Endothelial cell (in vitro differentiated cells): ENCODE measurements at regions not wholly inside any gene's neighbourhood (a gene's known extent, or its start where the extent isn't known, plus 50 kb on each side); places are given as distances from the start of the nearest gene placed in this dataset.
"Not testable (repeated sequence)": the region's sequence is repeated elsewhere in the genome, so short reads cannot be mapped to it uniquely, and the experiment has no call there.

ENCODE experiments used
- DNase-seq: peaks from one replicate; pipeline ENCODE4 v3.0.0; 2021; ENCODE audit warnings: low spot score
- H3K27ac Mint-ChIP-seq: one replicate; pipeline ENCODE4 v1.8.0; 2021; ENCODE audit warnings: mixed read lengths, inconsistent platforms; ENCODE audit not compliant: unreplicated experiment
- H3K27me3 Mint-ChIP-seq: one replicate; pipeline ENCODE4 v1.8.0; 2021; ENCODE audit warnings: mild to moderate bottlenecking, moderate library complexity, mixed read lengths, inconsistent platforms; ENCODE audit not compliant: unreplicated experiment
- H3K36me3 Mint-ChIP-seq: one replicate; pipeline ENCODE4 v1.8.0; 2021; ENCODE audit warnings: mild to moderate bottlenecking, low read depth, mixed read lengths, inconsistent platforms; ENCODE audit not compliant: unreplicated experiment
- H3K4me1 Mint-ChIP-seq: one replicate; pipeline ENCODE4 v1.8.0; 2021; ENCODE audit warnings: mild to moderate bottlenecking, mixed read lengths, inconsistent platforms; ENCODE audit not compliant: unreplicated experiment
- H3K4me3 Mint-ChIP-seq: one replicate; pipeline ENCODE4 v1.8.0; 2021; ENCODE audit warnings: mild to moderate bottlenecking, mixed read lengths, inconsistent platforms; ENCODE audit not compliant: unreplicated experiment
- H3K9me3 Mint-ChIP-seq: one replicate; pipeline ENCODE4 v1.8.0; 2021; ENCODE audit warnings: mixed read lengths, inconsistent platforms; ENCODE audit not compliant: unreplicated experiment
- CTCF ChIP-seq: fragments of 200-600 bp; sonication (generic); IDR thresholded peaks from one replicate; pipeline ENCODE4 v1.5.0; 2021; ENCODE audit warnings: antibody characterized with exemption; ENCODE audit not compliant: unreplicated experiment

GRCh38 chr5:121038438-121038837, 574.3 kb downstream of the PRR16 start:
- TF ChIP-seq CTCF, result no peak
- Mint-ChIP-seq H3K4me3 (no peak overlapping the region), H3K36me3 (no peaks in the 10 kb centered on the region), H3K27ac (no peak overlapping the region), H3K4me1 (no peaks in the 10 kb centered on the region), H3K9me3 (no peaks in the 10 kb centered on the region), H3K27me3 (no peaks in the 10 kb centered on the region)
- DNase-seq, result no peak

- H3K9me3 Mint-ChIP-seq, result no peaks in the 10 kb centered on the region
- H3K27ac Mint-ChIP-seq, result no peak overlapping the region
- H3K36me3 Mint-ChIP-seq, result no peaks in the 10 kb centered on the region
- H3K4me3 Mint-ChIP-seq, result no peak overlapping the region
- H3K4me1 Mint-ChIP-seq, result no peaks in the 10 kb centered on the region
- DNase-seq, result no peak
- no peaks in the 10 kb centered on the region for H3K27me3 Mint-ChIP-seq
- TF ChIP-seq CTCF, result no peak
Observed at GRCh38 chr5:121049971-121050370, 585.9 kb downstream of the PRR16 start.

DNA sequence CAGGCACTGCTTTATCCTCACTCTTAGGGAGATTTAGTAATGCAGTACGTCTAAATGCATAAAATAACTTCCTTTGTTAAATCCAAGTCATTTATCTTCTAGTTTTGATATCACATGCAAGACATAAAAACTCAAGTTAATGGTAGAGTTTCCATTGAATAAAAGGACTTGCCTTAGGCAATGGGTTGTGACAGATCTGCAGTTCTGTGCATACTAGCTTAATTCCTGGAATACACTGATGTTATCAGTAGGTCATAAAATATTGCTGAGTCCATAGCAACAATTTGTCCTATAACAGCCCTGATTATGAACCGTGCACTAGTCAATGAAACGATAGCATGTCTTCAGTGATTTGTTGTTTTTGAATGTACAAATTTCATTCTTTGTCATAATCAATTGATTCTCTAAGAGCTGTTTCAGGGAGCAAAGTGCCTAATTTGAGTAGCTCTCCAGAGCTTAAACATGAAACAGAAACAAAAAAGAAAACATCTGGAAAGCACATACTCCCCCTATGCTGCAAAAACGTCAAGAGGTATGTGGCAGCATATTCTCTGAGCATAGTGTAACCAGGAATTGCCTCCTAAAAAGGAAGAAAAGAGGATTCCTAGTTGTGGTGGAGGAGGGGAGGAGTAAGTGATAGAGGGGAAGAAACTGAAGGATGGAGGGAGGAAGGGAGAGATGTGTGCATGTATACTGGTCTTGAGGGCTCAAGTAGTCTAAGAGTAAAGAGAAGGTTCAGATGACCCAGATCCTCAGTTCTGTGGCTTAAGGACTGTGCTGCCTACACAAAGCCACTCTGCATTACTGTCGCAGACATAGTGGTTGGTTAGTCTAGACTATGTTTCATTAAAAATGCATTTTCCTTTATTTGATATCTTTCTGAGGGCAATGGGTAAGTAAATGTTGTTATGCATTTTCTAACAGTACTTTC, 589.2 kb downstream of the PRR16 start:
- H3K36me3 Mint-ChIP-seq, result no peaks in the 10 kb centered on the region
- no peak overlapping the region for H3K27ac Mint-ChIP-seq
- H3K27me3 Mint-ChIP-seq, result no peaks in the 10 kb centered on the region
- H3K4me1 Mint-ChIP-seq, result no peaks in the 10 kb centered on the region
- H3K9me3 Mint-ChIP-seq, result no peaks in the 10 kb centered on the region
- no peak for TF ChIP-seq CTCF
- no peak overlapping the region for H3K4me3 Mint-ChIP-seq
- no peak for DNase-seq

- no peak overlapping the region for H3K4me3 Mint-ChIP-seq
- no peak for DNase-seq
- H3K4me1 Mint-ChIP-seq, result no peaks in the 10 kb centered on the region
- H3K27me3 Mint-ChIP-seq, result no peaks in the 10 kb centered on the region
- no peaks in the 10 kb centered on the region for H3K9me3 Mint-ChIP-seq
- TF ChIP-seq CTCF, result no peak
- H3K36me3 Mint-ChIP-seq, result no peaks in the 10 kb centered on the region
- no peak overlapping the region for H3K27ac Mint-ChIP-seq
Observed at GRCh38 chr5:121055586-121055985, 591.5 kb downstream of the PRR16 start.

- H3K4me3 Mint-ChIP-seq, H3K27ac Mint-ChIP-seq, H3K36me3 Mint-ChIP-seq, H3K27me3 Mint-ChIP-seq, H3K4me1 Mint-ChIP-seq, DNase-seq, H3K9me3 Mint-ChIP-seq: not testable (repeated sequence)
Observed at GRCh38 chr5:121064241-121064640, 600.1 kb downstream of the PRR16 start.
